NCI-H460 (cell line): ENCODE measurements at regions not wholly inside any gene's neighbourhood (a gene's known extent, or its start where the extent isn't known, plus 50 kb on each side); places are given as distances from the start of the nearest gene placed in this dataset.
A peak's percentile ranks its signal among the peaks of the same experiment; 100 is the strongest.

ENCODE experiments used
- DNase-seq: peaks from one replicate; pipeline ENCODE4 v3.0.0-alpha.2; 2016; ENCODE audit warnings: low read depth; ENCODE audit errors: extremely low read depth

- DNase-seq: no peak
These were observed 95.2 kb upstream of the CDIN1 start for GRCh38 chr15:36484038-36484778.

GRCh38 chr15:36491912-36492311 lies 87.5 kb upstream of the CDIN1 start:
- no peak for DNase-seq

- peak; percentile 40 for DNase-seq
These were observed 83.9 kb upstream of the CDIN1 start for GRCh38 chr15:36495456-36495991.

GRCh38 chr15:36497901-36498300 lies 81.5 kb upstream of the CDIN1 start:
- DNase-seq: no peak

- DNase-seq: no peak
These were observed 81.0 kb upstream of the CDIN1 start for GRCh38 chr15:36498401-36498800.

GRCh38 chr15:36498916-36499315 lies 80.5 kb upstream of the CDIN1 start:
- DNase-seq: no peak

- no peak for DNase-seq
These were observed 79.7 kb upstream of the CDIN1 start for GRCh38 chr15:36499412-36500389.

- peak; percentile 69 for DNase-seq
These were observed 78.3 kb upstream of the CDIN1 start for GRCh38 chr15:36501063-36501678.

- no peak for DNase-seq
These were observed 76.9 kb upstream of the CDIN1 start for GRCh38 chr15:36502509-36502908.

GRCh38 chr15:36506733-36507356 lies 72.6 kb upstream of the CDIN1 start:
- DNase-seq: no peak

- DNase-seq: no peak
These were observed 72.0 kb upstream of the CDIN1 start for GRCh38 chr15:36507458-36507857.

- DNase-seq: no peak
These were observed 67.8 kb upstream of the CDIN1 start for GRCh38 chr15:36511594-36511993.

GRCh38 chr15:36517758-36518157 lies 61.7 kb upstream of the CDIN1 start:
- no peak for DNase-seq

- DNase-seq: no peak
These were observed 60.4 kb upstream of the CDIN1 start for GRCh38 chr15:36519067-36519466.

- DNase-seq: no peak
These were observed 54.0 kb upstream of the CDIN1 start for GRCh38 chr15:36525430-36525829.

GRCh38 chr15:36527235-36528162 lies 51.9 kb upstream of the CDIN1 start:
- no peak for DNase-seq

- no peak for DNase-seq
These were observed 50.0 kb upstream of the CDIN1 start for GRCh38 chr15:36529296-36530011.
